Osteoblast (primary cell): ENCODE measurements at regions not wholly inside any gene's neighbourhood (a gene's known extent, or its start where the extent isn't known, plus 50 kb on each side); places are given as distances from the start of the nearest gene placed in this dataset.

ENCODE experiments used
- DNase-seq: peaks from one replicate; pipeline ENCODE4 v3.0.0; 2011; ENCODE audit warnings: low spot score, mixed read lengths; ENCODE audit not compliant: insufficient read length; ENCODE audit errors: missing footprints
- H2AFZ ChIP-seq: 2 replicates; pipeline ENCODE4 v1.6.0; 2011; ENCODE audit warnings: mild to moderate bottlenecking, low read length
- H3K27ac ChIP-seq: 2 replicates; pipeline ENCODE4 v1.5.1; 2011; ENCODE audit warnings: mild to moderate bottlenecking, low read depth, low read length, moderate library complexity
- H3K27me3 ChIP-seq: 2 replicates; pipeline ENCODE4 v1.6.0; 2012; ENCODE audit warnings: mild to moderate bottlenecking, control low read depth, inconsistent platforms, low read length, moderate library complexity; ENCODE audit not compliant: insufficient read depth
- H3K36me3 ChIP-seq: 2 replicates; pipeline ENCODE4 v1.5.1; 2011; ENCODE audit warnings: mild to moderate bottlenecking, low read length, control low read depth, moderate library complexity; ENCODE audit not compliant: insufficient read depth
- H3K4me1 ChIP-seq: 2 replicates; pipeline ENCODE4 v1.5.1; 2011; ENCODE audit warnings: mild to moderate bottlenecking, low read length, control low read depth, moderate library complexity; ENCODE audit not compliant: insufficient read depth
- H3K4me2 ChIP-seq: 2 replicates; pipeline ENCODE4 v1.6.0; 2011; ENCODE audit warnings: mild to moderate bottlenecking, low read length; ENCODE audit not compliant: insufficient read depth
- H3K4me3 ChIP-seq: fragments of 200-600 bp; sonication (generic); 3 replicates; pipeline ENCODE4 v1.5.1; 2012; ENCODE audit warnings: mild to moderate bottlenecking, low read length, inconsistent platforms; ENCODE audit not compliant: insufficient read depth
- H3K79me2 ChIP-seq: 2 replicates; pipeline ENCODE4 v1.6.0; 2012; ENCODE audit warnings: mild to moderate bottlenecking, low read length, control low read depth, inconsistent platforms; ENCODE audit not compliant: insufficient read depth
- H3K9me3 ChIP-seq: 2 replicates; pipeline ENCODE4 v1.5.1; 2011; ENCODE audit warnings: low read depth, low read length, control low read depth
- H4K20me1 ChIP-seq: 2 replicates; pipeline ENCODE4 v1.6.0; 2012; ENCODE audit warnings: mild to moderate bottlenecking, low read length, control low read depth; ENCODE audit not compliant: insufficient read depth
- TF ChIP-seq, protein P1 (sequence below): IDR thresholded peaks from 2 replicates; pipeline ENCODE4 v1.5.1; 2011; ENCODE audit warnings: mild to moderate bottlenecking, low read depth, low read length, moderate library complexity; ENCODE audit errors: extremely low read depth

DNA sequence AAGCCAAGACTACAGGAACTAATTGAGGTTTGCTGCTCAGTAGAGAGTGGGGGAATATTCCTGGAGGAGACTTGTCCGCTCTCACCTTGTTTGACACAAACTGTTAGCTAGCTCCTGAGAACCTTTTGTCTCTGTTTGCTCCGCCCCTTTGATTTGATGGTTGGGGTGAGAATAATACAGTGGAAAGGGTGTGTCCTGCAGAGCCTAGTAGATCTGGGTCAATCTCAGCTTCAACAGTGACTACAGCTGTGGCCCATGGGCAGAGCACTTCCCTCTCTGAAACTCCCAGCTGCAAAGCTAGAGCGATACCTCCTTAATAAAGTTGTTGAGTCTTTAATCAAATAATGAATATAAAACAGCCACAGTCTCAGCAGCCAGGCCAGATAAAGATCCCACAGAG lies 576.7 kb downstream of the DIAPH3 start:
- no peak overlapping the region for H2AFZ ChIP-seq
- no peaks in the 10 kb centered on the region for H3K4me1 ChIP-seq
- TF ChIP-seq, protein P1, sequence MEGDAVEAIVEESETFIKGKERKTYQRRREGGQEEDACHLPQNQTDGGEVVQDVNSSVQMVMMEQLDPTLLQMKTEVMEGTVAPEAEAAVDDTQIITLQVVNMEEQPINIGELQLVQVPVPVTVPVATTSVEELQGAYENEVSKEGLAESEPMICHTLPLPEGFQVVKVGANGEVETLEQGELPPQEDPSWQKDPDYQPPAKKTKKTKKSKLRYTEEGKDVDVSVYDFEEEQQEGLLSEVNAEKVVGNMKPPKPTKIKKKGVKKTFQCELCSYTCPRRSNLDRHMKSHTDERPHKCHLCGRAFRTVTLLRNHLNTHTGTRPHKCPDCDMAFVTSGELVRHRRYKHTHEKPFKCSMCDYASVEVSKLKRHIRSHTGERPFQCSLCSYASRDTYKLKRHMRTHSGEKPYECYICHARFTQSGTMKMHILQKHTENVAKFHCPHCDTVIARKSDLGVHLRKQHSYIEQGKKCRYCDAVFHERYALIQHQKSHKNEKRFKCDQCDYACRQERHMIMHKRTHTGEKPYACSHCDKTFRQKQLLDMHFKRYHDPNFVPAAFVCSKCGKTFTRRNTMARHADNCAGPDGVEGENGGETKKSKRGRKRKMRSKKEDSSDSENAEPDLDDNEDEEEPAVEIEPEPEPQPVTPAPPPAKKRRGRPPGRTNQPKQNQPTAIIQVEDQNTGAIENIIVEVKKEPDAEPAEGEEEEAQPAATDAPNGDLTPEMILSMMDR: no peak
- H3K9me3 ChIP-seq: no peaks in the 10 kb centered on the region
- H3K4me3 ChIP-seq: no peak overlapping the region
- no peaks in the 10 kb centered on the region for H3K27me3 ChIP-seq
- no peak for DNase-seq
- H4K20me1 ChIP-seq: no peaks in the 10 kb centered on the region
- H3K36me3 ChIP-seq: no peaks in the 10 kb centered on the region
- no peaks in the 10 kb centered on the region for H3K79me2 ChIP-seq
- H3K4me2 ChIP-seq: no peak overlapping the region
- no peak overlapping the region for H3K27ac ChIP-seq

DNA sequence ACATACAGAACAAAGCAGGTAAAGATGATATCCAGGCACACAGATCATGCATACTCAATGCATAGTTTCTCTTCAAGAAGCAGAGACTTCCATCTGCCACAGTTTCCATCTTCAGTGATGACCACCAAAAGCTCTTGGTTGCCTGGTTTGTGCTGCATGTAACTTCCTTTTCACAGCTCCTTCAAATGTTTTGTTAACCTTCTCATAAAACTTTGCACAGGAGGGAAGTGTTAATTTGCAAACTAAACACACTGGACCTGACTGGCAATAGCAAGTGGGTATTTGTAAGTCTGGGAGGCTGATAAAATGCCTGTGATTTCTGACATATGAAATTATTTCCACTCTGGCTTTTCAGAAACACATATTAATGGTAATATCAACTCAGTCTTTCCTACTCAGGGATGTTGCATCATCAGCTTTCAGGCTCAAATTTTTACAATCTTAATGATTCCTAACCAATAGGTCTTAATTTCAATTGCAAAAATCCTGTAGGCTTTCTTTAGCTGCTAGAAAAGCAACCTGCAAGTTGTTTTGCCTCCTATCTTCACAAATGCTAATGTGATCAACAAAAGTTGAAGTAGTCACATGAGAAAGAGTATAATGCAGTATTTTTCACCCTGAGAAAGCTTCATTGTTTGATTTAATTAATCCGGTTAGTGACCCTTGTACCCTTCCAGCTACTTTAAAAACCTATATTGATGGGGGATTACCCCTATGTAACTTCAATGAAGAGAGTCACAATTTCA lies 575.6 kb downstream of the DIAPH3 start:
- H3K9me3 ChIP-seq: no peaks in the 10 kb centered on the region
- no peaks in the 10 kb centered on the region for H3K4me1 ChIP-seq
- no peak overlapping the region for H3K4me3 ChIP-seq
- no peaks in the 10 kb centered on the region for H3K36me3 ChIP-seq
- no peak overlapping the region for H3K4me2 ChIP-seq
- no peaks in the 10 kb centered on the region for H4K20me1 ChIP-seq
- TF ChIP-seq, protein P1: no peak
- no peaks in the 10 kb centered on the region for H3K79me2 ChIP-seq
- H3K27ac ChIP-seq: no peak overlapping the region
- H2AFZ ChIP-seq: no peak overlapping the region
- no peak for DNase-seq
- H3K27me3 ChIP-seq: no peaks in the 10 kb centered on the region

DNA sequence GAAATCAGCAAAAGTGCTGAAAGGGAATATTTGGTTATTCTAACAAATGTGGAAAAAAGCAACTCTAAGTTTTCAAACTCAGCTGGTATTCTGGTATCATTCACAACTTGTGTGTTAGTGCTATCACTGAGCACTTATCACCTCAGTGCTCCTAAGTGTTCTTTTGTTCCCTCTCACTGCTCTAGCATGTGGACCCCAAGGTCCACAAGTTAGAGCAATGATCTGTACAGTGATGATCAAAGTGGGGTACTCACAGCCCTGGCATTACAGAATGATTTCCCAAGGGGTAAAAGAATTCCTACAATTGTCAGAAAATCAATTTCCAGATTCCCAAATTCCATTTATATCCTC lies 575.0 kb downstream of the DIAPH3 start:
- no peak overlapping the region for H3K27ac ChIP-seq
- no peaks in the 10 kb centered on the region for H3K9me3 ChIP-seq
- no peaks in the 10 kb centered on the region for H3K79me2 ChIP-seq
- no peak overlapping the region for H2AFZ ChIP-seq
- H3K4me3 ChIP-seq: no peak overlapping the region
- H3K4me1 ChIP-seq: no peaks in the 10 kb centered on the region
- no peaks in the 10 kb centered on the region for H4K20me1 ChIP-seq
- no peak for DNase-seq
- no peak overlapping the region for H3K4me2 ChIP-seq
- no peaks in the 10 kb centered on the region for H3K27me3 ChIP-seq
- H3K36me3 ChIP-seq: no peaks in the 10 kb centered on the region
- TF ChIP-seq, protein P1: no peak

DNA sequence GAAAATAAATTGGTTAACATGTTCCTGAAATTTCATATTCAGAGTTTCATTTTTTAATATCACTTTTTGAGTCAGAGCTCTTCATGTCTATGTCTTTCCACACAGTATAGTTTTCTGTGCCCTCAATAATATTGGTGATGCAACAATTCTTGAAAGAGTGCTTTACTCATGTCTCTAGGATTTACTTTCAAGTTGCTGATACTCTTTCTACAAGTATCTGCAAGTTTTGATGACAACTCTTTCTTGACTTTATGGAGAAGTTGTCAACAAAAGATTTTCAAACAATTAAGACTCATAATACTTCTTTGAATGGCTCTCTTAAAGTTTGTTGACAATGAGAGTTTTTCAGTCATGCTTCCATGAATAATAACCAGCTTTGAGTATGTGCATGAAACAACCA lies 561.7 kb downstream of the DIAPH3 start:
- H3K36me3 ChIP-seq: no peaks in the 10 kb centered on the region
- TF ChIP-seq, protein P1: no peak
- no peak overlapping the region for H3K4me3 ChIP-seq
- H3K9me3 ChIP-seq: no peaks in the 10 kb centered on the region
- no peak overlapping the region for H3K27ac ChIP-seq
- H3K4me2 ChIP-seq: no peak overlapping the region
- no peaks in the 10 kb centered on the region for H3K79me2 ChIP-seq
- H2AFZ ChIP-seq: no peak overlapping the region
- no peaks in the 10 kb centered on the region for H4K20me1 ChIP-seq
- no peaks in the 10 kb centered on the region for H3K4me1 ChIP-seq
- DNase-seq: peak; percentile 26
- no peaks in the 10 kb centered on the region for H3K27me3 ChIP-seq
